ENCODE measurements at regions not wholly inside any gene's neighbourhood (a gene's known extent, or its start where the extent isn't known, plus 50 kb on each side); places are given as distances from the start of the nearest gene placed in this dataset.
A peak's percentile ranks its signal among the peaks of the same experiment; 100 is the strongest.

DNA sequence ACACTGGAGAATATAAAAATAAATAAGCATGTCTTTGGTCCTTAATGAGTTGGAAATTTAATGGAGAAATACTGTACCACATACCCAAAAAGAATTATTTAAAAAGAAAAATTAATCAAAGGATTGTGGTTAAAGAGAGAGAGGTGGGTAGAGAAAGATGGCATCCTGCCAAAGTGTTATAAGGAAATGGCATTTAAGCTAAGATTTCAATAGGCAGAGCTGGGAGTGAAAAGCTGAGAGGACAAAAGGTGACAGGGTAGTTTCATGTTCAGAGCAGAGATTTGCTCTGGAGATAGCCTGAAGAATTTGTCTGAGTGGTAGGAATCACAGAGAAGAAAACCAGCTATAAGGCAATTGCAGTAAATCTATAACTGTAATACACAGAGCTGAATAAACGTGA lies 181.0 kb downstream of the SI start:
- intact Hi-C loops (cut with micrococcal nuclease): no loop called here
- CTCF ChIA-PET (ENCODE audit: low intra/inter-chr PET ratio): no interaction called here
- H3K4me1 ChIP-seq (replicated peaks in 1 of 2; ENCODE audit: control insufficient read depth in 2 of 2, insufficient read depth in 2 of 2, low read length in 2 of 2): no peaks in the 10 kb centered on the region
- H3K4me2 ChIP-seq (ENCODE audit: insufficient read depth, low read length): no peak overlapping the region
- H3K9me3 ChIP-seq (replicated peaks; ENCODE audit: control insufficient read depth, insufficient read depth, low read depth, low read length): no peaks in the 10 kb centered on the region
- POLR2A ChIA-PET: no interaction called here
- WGBS (ENCODE audit: insufficient coverage, low coverage, missing lambda C conversion rate): 0% methylated on average over 1 of the region's 1 CpG
- no peak overlapping the region for H2AFZ ChIP-seq (ENCODE audit: low read depth, low read length)
- H3K27me3 ChIP-seq (ENCODE audit: control insufficient read depth in 2 of 2, insufficient read depth in 2 of 2, low read length in 2 of 2): no peaks in the 10 kb centered on the region
- no peaks in the 10 kb centered on the region for H4K20me1 ChIP-seq (replicated peaks; ENCODE audit: control insufficient read depth, insufficient read depth, low read length)
- H3K36me3 ChIP-seq (ENCODE audit: control insufficient read depth, insufficient read depth, low read length): no peaks in the 10 kb centered on the region
- FAIRE-seq: no peak
- in situ Hi-C loops (cut with MboI): no loop called here
- H3K9me1 ChIP-seq (ENCODE audit: control insufficient read depth, insufficient read depth, low read length): no peaks in the 10 kb centered on the region
- no peak overlapping the region for H3K4me3 ChIP-seq
- DNase-seq (ENCODE audit: extremely low read depth in 1 of 4, low spot score in 3 of 4): no peak
- no peak overlapping the region for H3K9ac ChIP-seq (ENCODE audit: insufficient read depth in 1 of 2, low read depth in 2 of 2, low read length in 2 of 2)
- no TSS peak for BruUV-seq (replicated peaks)
- TF ChIP-seq NFIC (IDR thresholded peaks at IDR 0.05) (0 out of 2 replicates have a peak, but pooled peaks have one; percentile 16), SMARCE1 (IDR thresholded peaks at IDR 0.05) (no peak)
- ATAC-seq: no peak
- no peak overlapping the region for H3K27ac ChIP-seq (ENCODE audit: extremely low read depth, low read depth, low read length)
- H3K79me2 ChIP-seq (ENCODE audit: control insufficient read depth, insufficient read depth, low read length): no peaks in the 10 kb centered on the region

DNA sequence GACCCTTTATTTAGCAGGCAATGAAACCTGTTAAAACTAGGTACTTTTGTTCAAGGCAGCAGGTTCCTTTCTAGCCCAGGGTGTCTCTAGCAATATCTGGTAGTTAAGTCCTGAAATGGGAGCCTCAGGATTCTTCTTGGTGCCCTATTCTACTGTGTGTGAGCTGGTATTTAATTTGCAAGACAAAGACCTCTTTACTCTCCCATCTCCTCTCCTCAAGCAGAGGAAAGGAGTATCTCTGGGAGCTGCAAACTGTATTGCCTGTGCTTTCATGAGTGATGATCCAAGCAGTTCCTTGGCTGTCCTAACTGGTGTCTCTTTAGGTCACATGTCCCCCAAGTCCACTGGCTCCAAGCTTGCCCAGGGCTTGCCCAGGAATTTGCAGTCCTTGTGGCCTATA lies 188.2 kb downstream of the SI start:
- ChIA-PET CTCF (ENCODE audit: low intra/inter-chr PET ratio) (no interaction called here), POLR2A (no interaction called here)
- no peak for ATAC-seq
- Histone ChIP-seq H4K20me1 (replicated peaks; ENCODE audit: control insufficient read depth, insufficient read depth, low read length) (no peaks in the 10 kb centered on the region), H3K79me2 (ENCODE audit: control insufficient read depth, insufficient read depth, low read length) (no peaks in the 10 kb centered on the region), H3K9ac (ENCODE audit: insufficient read depth in 1 of 2, low read depth in 2 of 2, low read length in 2 of 2) (no peak overlapping the region), H3K4me3 (no peak overlapping the region), H3K4me1 (replicated peaks in 1 of 2; ENCODE audit: control insufficient read depth in 2 of 2, insufficient read depth in 2 of 2, low read length in 2 of 2) (no peaks in the 10 kb centered on the region), H3K27ac (ENCODE audit: extremely low read depth, low read depth, low read length) (no peak overlapping the region), H3K4me2 (ENCODE audit: insufficient read depth, low read length) (no peak overlapping the region), H3K9me1 (ENCODE audit: control insufficient read depth, insufficient read depth, low read length) (no peaks in the 10 kb centered on the region), H3K27me3 (ENCODE audit: control insufficient read depth in 2 of 2, insufficient read depth in 2 of 2, low read length in 2 of 2) (no peaks in the 10 kb centered on the region), H3K36me3 (ENCODE audit: control insufficient read depth, insufficient read depth, low read length) (no peaks in the 10 kb centered on the region), H3K9me3 (replicated peaks; ENCODE audit: control insufficient read depth, insufficient read depth, low read depth, low read length) (0 out of 2 replicates have a peak, but pooled peaks cover 2% of the 10 kb centered on the region), H2AFZ (ENCODE audit: low read depth, low read length) (no peak overlapping the region)
- FAIRE-seq: no peak
- in situ Hi-C loops (cut with MboI): no loop called here
- TF ChIP-seq, protein P1, sequence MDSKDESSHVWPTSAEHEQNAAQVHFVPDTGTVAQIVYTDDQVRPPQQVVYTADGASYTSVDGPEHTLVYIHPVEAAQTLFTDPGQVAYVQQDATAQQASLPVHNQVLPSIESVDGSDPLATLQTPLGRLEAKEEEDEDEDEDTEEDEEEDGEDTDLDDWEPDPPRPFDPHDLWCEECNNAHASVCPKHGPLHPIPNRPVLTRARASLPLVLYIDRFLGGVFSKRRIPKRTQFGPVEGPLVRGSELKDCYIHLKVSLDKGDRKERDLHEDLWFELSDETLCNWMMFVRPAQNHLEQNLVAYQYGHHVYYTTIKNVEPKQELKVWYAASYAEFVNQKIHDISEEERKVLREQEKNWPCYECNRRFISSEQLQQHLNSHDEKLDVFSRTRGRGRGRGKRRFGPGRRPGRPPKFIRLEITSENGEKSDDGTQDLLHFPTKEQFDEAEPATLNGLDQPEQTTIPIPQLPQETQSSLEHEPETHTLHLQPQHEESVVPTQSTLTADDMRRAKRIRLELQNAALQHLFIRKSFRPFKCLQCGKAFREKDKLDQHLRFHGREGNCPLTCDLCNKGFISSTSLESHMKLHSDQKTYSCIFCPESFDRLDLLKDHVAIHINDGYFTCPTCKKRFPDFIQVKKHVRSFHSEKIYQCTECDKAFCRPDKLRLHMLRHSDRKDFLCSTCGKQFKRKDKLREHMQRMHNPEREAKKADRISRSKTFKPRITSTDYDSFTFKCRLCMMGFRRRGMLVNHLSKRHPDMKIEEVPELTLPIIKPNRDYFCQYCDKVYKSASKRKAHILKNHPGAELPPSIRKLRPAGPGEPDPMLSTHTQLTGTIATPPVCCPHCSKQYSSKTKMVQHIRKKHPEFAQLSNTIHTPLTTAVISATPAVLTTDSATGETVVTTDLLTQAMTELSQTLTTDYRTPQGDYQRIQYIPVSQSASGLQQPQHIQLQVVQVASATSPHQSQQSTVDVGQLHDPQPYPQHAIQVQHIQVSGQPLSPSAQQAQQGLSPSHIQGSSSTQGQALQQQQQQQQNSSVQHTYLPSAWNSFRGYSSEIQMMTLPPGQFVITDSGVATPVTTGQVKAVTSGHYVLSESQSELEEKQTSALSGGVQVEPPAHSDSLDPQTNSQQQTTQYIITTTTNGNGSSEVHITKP (IDR thresholded peaks at IDR 0.05; ENCODE audit: partially characterized antibody): no peak
- no peak for TF ChIP-seq TAF1 (IDR thresholded peaks at IDR 0.05; ENCODE audit: control insufficient read depth, extremely low read depth, insufficient read depth, low read length, severe bottlenecking)
- TF ChIP-seq, protein P2, sequence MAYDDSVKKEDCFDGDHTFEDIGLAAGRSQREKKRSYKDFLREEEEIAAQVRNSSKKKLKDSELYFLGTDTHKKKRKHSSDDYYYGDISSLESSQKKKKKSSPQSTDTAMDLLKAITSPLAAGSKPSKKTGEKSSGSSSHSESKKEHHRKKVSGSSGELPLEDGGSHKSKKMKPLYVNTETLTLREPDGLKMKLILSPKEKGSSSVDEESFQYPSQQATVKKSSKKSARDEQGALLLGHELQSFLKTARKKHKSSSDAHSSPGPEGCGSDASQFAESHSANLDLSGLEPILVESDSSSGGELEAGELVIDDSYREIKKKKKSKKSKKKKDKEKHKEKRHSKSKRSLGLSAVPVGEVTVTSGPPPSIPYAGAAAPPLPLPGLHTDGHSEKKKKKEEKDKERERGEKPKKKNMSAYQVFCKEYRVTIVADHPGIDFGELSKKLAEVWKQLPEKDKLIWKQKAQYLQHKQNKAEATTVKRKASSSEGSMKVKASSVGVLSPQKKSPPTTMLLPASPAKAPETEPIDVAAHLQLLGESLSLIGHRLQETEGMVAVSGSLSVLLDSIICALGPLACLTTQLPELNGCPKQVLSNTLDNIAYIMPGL (CRISPR knock-in tag; IDR thresholded peaks at IDR 0.05): no peak
- no peak for TF ChIP-seq ZNF551 (CRISPR knock-in tag; IDR thresholded peaks at IDR 0.05)
- no peak for TF ChIP-seq IRF2 (CRISPR knock-in tag; IDR thresholded peaks at IDR 0.05)
- no peak for TF ChIP-seq ZNF699 (CRISPR knock-in tag; IDR thresholded peaks at IDR 0.05; ENCODE audit: insufficient replicate concordance)
- no peak for DNase-seq (ENCODE audit: extremely low read depth in 1 of 4, low spot score in 3 of 4)
- BruUV-seq (replicated peaks): no TSS peak
- intact Hi-C loops (cut with micrococcal nuclease): no loop called here
